K562 (cell line): ENCODE measurements at regions not wholly inside any gene's neighbourhood (a gene's known extent, or its start where the extent isn't known, plus 50 kb on each side); places are given as distances from the start of the nearest gene placed in this dataset.

ENCODE experiments used
- ATAC-seq: fragments of 200-7000 bp; cut with Tn5 transposase; 3 replicates; pipeline ENCODE4 v1.9.1; 2020; ENCODE audit warnings: moderate library complexity
- BruUV-seq: library from RNA; stranded (reverse); fragments of 400-500 nt; replicated peaks from 2 replicates; lab custom pipeline; 2021; lab: Mats Ljungman, UMichigan
- CTCF ChIA-PET: fragments of 300-600 bp; formaldehyde crosslinking; extraction: SDS; loops from one replicate; lab custom pipeline; 2021; ENCODE audit warnings: low intra/inter-chr PET ratio; lab: Yijun Ruan, JAX
- POLR2A ChIA-PET: fragments of 300-600, 350-650 bp; sonication (Branson Sonifier 250); formaldehyde crosslinking; extraction: SDS; loops from one replicate; lab custom pipeline; 2021; ENCODE audit warnings: antibody characterized with exemption, inconsistent platforms; lab: Yijun Ruan, JAX
- DNase-seq, 4 experiments: peaks; one replicate each; pipeline versions ENCODE4 v3.0.0 to v3.0.0-alpha.2; 2011 to 2018; ENCODE audit warnings: low spot score in 3 of 4, mixed read lengths in 3 of 4; ENCODE audit errors: extremely low read depth in 1 of 4
- FAIRE-seq: peaks from 2 replicates; lab custom pipeline; 2011; peaks lifted over from hg19 to GRCh38; lab: Jason Lieb, UNC
- H2AFZ ChIP-seq: 2 replicates; pipeline ENCODE4 v1.6.0; 2011; ENCODE audit warnings: low read depth, low read length, control low read depth, inconsistent platforms
- H3K27ac ChIP-seq: fragments of 200-600 bp; 3 replicates; pipeline ENCODE4 v1.8.0; 2011; ENCODE audit warnings: low read depth, mild to moderate bottlenecking, control low read depth, inconsistent platforms, low read length, moderate library complexity, mixed read lengths; ENCODE audit errors: extremely low read depth
- H3K27me3 ChIP-seq, 2 experiments: fragments of 300-600 bp in 1 of 2; 2 replicates in 1 of 2; 3 replicates in 1 of 2; pipeline versions ENCODE4 v1.6.0 to v1.8.0; 2011; ENCODE audit warnings: inconsistent platforms in 2 of 2, low read length in 2 of 2, mild to moderate bottlenecking in 1 of 2, mixed read lengths in 1 of 2, moderate library complexity in 1 of 2; ENCODE audit not compliant: control insufficient read depth in 2 of 2, insufficient read depth in 2 of 2
- H3K36me3 ChIP-seq: fragments of 300-600 bp; 3 replicates; pipeline ENCODE4 v1.8.0; 2011; ENCODE audit warnings: mild to moderate bottlenecking, low read length, inconsistent platforms; ENCODE audit not compliant: control insufficient read depth, insufficient read depth
- H3K4me1 ChIP-seq, 2 experiments: fragments of 200-600 bp in 1 of 2; replicated peaks in 1 of 2; 2 replicates in 1 of 2; 3 replicates in 1 of 2; pipeline versions ENCODE4 v1.5.1 to v1.8.0; 2011; ENCODE audit warnings: inconsistent platforms in 2 of 2, low read length in 2 of 2, mild to moderate bottlenecking in 1 of 2, mixed read lengths in 1 of 2, moderate library complexity in 1 of 2; ENCODE audit not compliant: control insufficient read depth in 2 of 2, insufficient read depth in 2 of 2
- H3K4me2 ChIP-seq: 2 replicates; pipeline ENCODE4 v1.6.1; 2011; ENCODE audit warnings: low read length, control low read depth, inconsistent platforms, mixed read lengths; ENCODE audit not compliant: insufficient read depth
- H3K4me3 ChIP-seq: fragments of 200-600 bp; sonication (generic), shearing (Covaris generic); 2 replicates; pipeline ENCODE4 v1.5.1; 2016; ENCODE audit warnings: control low read depth, inconsistent platforms
- H3K79me2 ChIP-seq: fragments of 200-600 bp; 3 replicates; pipeline ENCODE4 v1.8.0; 2011; ENCODE audit warnings: low read length, inconsistent platforms; ENCODE audit not compliant: control insufficient read depth, insufficient read depth
- H3K9ac ChIP-seq, 2 experiments: 2 replicates each; pipeline versions ENCODE4 v1.6.0 to v1.6.1; 2011; ENCODE audit warnings: low read depth in 2 of 2, low read length in 2 of 2, control low read depth in 1 of 2, inconsistent platforms in 1 of 2, mild to moderate bottlenecking in 1 of 2, mixed read lengths in 1 of 2; ENCODE audit not compliant: insufficient read depth in 1 of 2
- H3K9me1 ChIP-seq: one replicate; pipeline ENCODE4 v1.6.0; 2011; ENCODE audit warnings: inconsistent platforms, mild to moderate bottlenecking, low read length, moderate library complexity; ENCODE audit not compliant: control insufficient read depth, insufficient read depth
- H3K9me3 ChIP-seq: replicated peaks from 2 replicates; pipeline ENCODE4 v1.5.1; 2011; ENCODE audit warnings: low read depth, low read length, inconsistent platforms; ENCODE audit not compliant: control insufficient read depth, insufficient read depth
- H4K20me1 ChIP-seq: replicated peaks from 2 replicates; pipeline ENCODE4 v1.6.1; 2011; ENCODE audit warnings: low read length, inconsistent platforms, mixed read lengths; ENCODE audit not compliant: control insufficient read depth, insufficient read depth
- CBX5 ChIP-seq: IDR thresholded peaks from 2 replicates; pipeline ENCODE4 v1.6.1; 2014; ENCODE audit warnings: low read depth, borderline replicate concordance
- EP300 ChIP-seq: IDR thresholded peaks from 2 replicates; pipeline ENCODE4 v1.6.1; 2012; ENCODE audit warnings: low read length, improper control_type of control experiment
- NR4A1 ChIP-seq, 2 experiments: fragments of 250-450 bp in 1 of 2; fragments of 450-650 bp in 1 of 2; sonication (Bioruptor Pico) in 1 of 2; IDR thresholded peaks; 2 replicates each; pipeline versions ENCODE4 v1.4.0 to v1.6.1; 2016 to 2020; ENCODE audit warnings: mild to moderate bottlenecking in 2 of 2, missing compliant biosample characterization in 1 of 2, missing genetic modification characterization in 1 of 2, moderate library complexity in 1 of 2
- RBFOX2 ChIP-seq: fragments of 200-400 bp; formaldehyde crosslinking; IDR thresholded peaks from 2 replicates; pipeline ENCODE4 v1.6.1; 2017; ENCODE audit warnings: low read depth, mild to moderate bottlenecking, low read length, moderate library complexity
- RHOXF2B ChIP-seq: fragments of 250-450 bp; sonication (Bioruptor Pico); conservative IDR thresholded peaks from 2 replicates; pipeline ENCODE4 v1.5.1; 2021
- SMARCA4 ChIP-seq: fragments of 450-650 bp; IDR thresholded peaks from 2 replicates; pipeline ENCODE4 v1.6.1; 2016
- ZBTB34 ChIP-seq: fragments of 250-450 bp; sonication (Bioruptor Pico); IDR thresholded peaks from 2 replicates; pipeline ENCODE4 v1.8.0; 2021; ENCODE audit warnings: mild to moderate bottlenecking, moderate library complexity
- ZKSCAN8 ChIP-seq: fragments of 200-800 bp; sonication (Bioruptor generic); IDR thresholded peaks from 2 replicates; pipeline ENCODE4 v1.6.1; 2016; ENCODE audit warnings: missing genetic modification characterization, missing compliant biosample characterization
- ZNF175 ChIP-seq: fragments of 200-800 bp; sonication (Bioruptor generic); IDR thresholded peaks from 2 replicates; pipeline ENCODE4 v1.6.1; 2016; ENCODE audit warnings: low read depth, mild to moderate bottlenecking, missing genetic modification characterization, missing compliant biosample characterization
- WGBS: fragments of 100-300 bp; shearing (Covaris generic); methylation state at CpG from one replicate; pipeline ENCODE4 v1.1.6; 2016; ENCODE audit warnings: low coverage, mixed read lengths; ENCODE audit not compliant: insufficient coverage; ENCODE audit errors: missing lambda C conversion rate; 5-methylcytosine and 5-hydroxymethylcytosine counted together
- in situ Hi-C: fragments of 300-500 bp; cut with MboI; formaldehyde crosslinking; loops from 4 replicates; pipeline ENCODE4 v1.15.0; 2018; ENCODE audit warnings: inconsistent platforms, mixed read lengths
- intact Hi-C: fragments of 100-400 bp; cut with micrococcal nuclease; formaldehyde crosslinking; loops from 2 replicates; pipeline ENCODE4 v1.14.2; 2022

- no peak for DNase-seq
- H3K79me2 ChIP-seq: no peaks in the 10 kb centered on the region
- H3K27me3 ChIP-seq: no peaks in the 10 kb centered on the region
- no peaks in the 10 kb centered on the region for H3K4me1 ChIP-seq
- H3K4me2 ChIP-seq: no peak overlapping the region
- no peak overlapping the region for H3K27ac ChIP-seq
- H2AFZ ChIP-seq: no peak overlapping the region
- ChIA-PET CTCF (no interaction called here), POLR2A (no interaction called here)
- BruUV-seq: no TSS peak
- intact Hi-C loops (no loop called here), in situ Hi-C loops (no loop called here)
- H3K9me3 ChIP-seq: no peaks in the 10 kb centered on the region
- H3K9me1 ChIP-seq: no peaks in the 10 kb centered on the region
- H3K4me3 ChIP-seq: no peak overlapping the region
- no peak for FAIRE-seq
- no peaks in the 10 kb centered on the region for H3K36me3 ChIP-seq
- WGBS: 1% methylated on average over 3 of the region's 3 CpGs
- ATAC-seq: no peak
- H4K20me1 ChIP-seq: no peaks in the 10 kb centered on the region
- no peak overlapping the region for H3K9ac ChIP-seq
- TF ChIP-seq EP300 (no peak), SMARCA4 (no peak), NR4A1 (CRISPR knock-in tag; IDR thresholded peaks at IDR 0.05) (no peak), NR4A1 (tag; IDR thresholded peaks at IDR 0.05) (no peak), CBX5 (no peak), ZKSCAN8 (CRISPR knock-in tag) (no peak), RBFOX2 (no peak), RHOXF2B (CRISPR knock-in tag) (no peak), ZBTB34 (no peak), ZNF175 (CRISPR knock-in tag) (no peak)
These were observed 196.2 kb downstream of the PTN start for GRCh38 chr7:137147338-137147720.
